HUES6 (cell line): ENCODE measurements at regions not wholly inside any gene's neighbourhood (a gene's known extent, or its start where the extent isn't known, plus 50 kb on each side); places are given as distances from the start of the nearest gene placed in this dataset.
"Not testable (repeated sequence)": the region's sequence is repeated elsewhere in the genome, so short reads cannot be mapped to it uniquely, and the experiment has no call there.

Experiments
- H3K27ac ChIP-seq: 2 replicates; pipeline ENCODE4 v1.7.0; 2013; ENCODE audit warnings: low read depth, mild to moderate bottlenecking, low read length, inconsistent platforms
- H3K27me3 ChIP-seq: 2 replicates; pipeline ENCODE4 v1.6.1; 2013; ENCODE audit warnings: low read length; ENCODE audit not compliant: control insufficient read depth, insufficient read depth
- H3K36me3 ChIP-seq: 2 replicates; pipeline ENCODE4 v1.6.1; 2013; ENCODE audit warnings: low read length; ENCODE audit not compliant: control insufficient read depth, insufficient read depth
- H3K4me1 ChIP-seq: 2 replicates; pipeline ENCODE4 v1.6.1; 2013; ENCODE audit warnings: low read length; ENCODE audit not compliant: control insufficient read depth, insufficient read depth
- H3K4me3 ChIP-seq: 2 replicates; pipeline ENCODE4 v1.5.1; 2013; ENCODE audit warnings: low read depth, low read length
- H3K9ac ChIP-seq: one replicate; pipeline ENCODE4 v1.6.1; 2013; ENCODE audit warnings: mild to moderate bottlenecking, low read length
- H3K9me3 ChIP-seq: 2 replicates; pipeline ENCODE4 v1.6.1; 2013; ENCODE audit warnings: low read depth, low read length; ENCODE audit not compliant: control insufficient read depth, insufficient read depth

DNA sequence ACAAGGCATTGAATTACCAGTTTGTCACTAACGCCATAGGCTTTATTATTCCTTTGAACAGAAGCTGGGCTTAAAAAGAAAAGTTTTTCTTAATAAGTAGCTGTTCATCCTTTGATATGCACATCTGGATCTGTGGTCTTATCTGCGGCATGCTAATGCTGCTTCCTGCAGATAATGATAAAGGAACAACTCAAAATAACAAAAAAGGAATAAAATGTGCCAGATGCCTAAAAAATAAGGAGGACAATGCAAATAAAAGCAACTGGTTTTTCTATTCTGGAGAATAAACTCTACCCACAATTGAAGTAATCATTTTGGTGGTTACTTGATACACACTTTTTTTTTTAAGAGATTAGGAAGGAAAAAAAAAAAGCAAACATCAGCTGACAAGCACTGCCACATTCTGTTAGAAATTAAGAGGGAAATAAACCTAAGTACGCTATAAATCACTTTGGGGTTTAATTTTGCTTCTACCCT, 156.8 kb upstream of the SALL4 start:
- Histone ChIP-seq H3K4me1 (peaks cover 45% of the 10 kb centered on the region), H3K9ac (no peak overlapping the region), H3K4me3 (peak overlapping the region; percentile 17; the same call in 1 of the 2 replicates), H3K27ac (peak overlapping the region; percentile 70; the same call in 1 of the 2 replicates), H3K27me3 (no peaks in the 10 kb centered on the region), H3K9me3 (no peaks in the 10 kb centered on the region), H3K36me3 (no peaks in the 10 kb centered on the region)

DNA sequence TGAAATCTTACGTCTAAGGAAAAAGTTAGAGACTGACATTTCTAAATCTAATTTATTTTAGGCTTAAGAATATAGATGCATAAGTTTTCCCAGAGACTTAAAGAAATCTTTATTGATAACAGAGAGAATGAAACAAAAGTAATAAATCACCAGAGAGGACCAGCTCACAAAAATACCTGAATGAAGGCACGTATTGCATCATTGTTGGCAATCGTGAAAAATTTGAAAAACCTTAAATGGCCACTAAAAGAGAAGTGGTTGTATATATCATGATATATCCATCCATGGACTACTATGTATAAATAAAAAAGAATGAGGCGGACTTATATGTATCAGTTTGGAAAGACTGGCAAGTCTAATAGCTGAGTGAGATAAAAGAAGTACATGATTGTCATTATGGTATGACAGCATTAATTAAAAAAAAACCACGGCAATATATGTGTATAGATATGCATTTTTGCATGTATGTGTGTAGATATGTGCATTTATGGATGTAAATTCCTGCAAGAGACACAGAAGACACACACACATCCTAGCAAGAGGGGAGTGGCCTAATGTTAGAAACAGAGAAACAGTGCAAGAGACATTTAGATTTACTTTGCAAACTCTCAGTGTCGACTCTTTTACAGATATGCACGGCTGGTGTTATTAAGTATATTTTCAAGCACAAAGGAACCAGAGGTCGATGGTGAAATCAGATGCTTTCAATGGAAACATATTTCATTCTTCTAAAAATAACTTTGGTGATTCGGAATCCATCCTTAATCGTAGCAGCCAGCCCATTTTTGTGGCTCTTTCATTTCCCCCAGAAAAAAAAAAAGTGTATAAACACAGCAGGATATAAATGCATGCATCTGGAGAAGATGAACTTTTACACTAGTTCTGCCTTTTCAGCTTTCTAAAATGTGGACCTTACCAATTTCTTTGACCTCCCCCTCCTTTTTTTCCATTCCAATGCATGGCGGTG, 156.1 kb upstream of the SALL4 start:
- H3K9me3 ChIP-seq, result no peaks in the 10 kb centered on the region
- H3K36me3 ChIP-seq, result no peaks in the 10 kb centered on the region
- peak overlapping the region; percentile 29 for H3K9ac ChIP-seq
- peak overlapping the region; percentile 70; the same call in 1 of the 2 replicates for H3K27ac ChIP-seq
- H3K4me3 ChIP-seq, result peak overlapping the region; percentile 17; the same call in 1 of the 2 replicates
- no peaks in the 10 kb centered on the region for H3K27me3 ChIP-seq
- H3K4me1 ChIP-seq, result peaks cover 49% of the 10 kb centered on the region

DNA sequence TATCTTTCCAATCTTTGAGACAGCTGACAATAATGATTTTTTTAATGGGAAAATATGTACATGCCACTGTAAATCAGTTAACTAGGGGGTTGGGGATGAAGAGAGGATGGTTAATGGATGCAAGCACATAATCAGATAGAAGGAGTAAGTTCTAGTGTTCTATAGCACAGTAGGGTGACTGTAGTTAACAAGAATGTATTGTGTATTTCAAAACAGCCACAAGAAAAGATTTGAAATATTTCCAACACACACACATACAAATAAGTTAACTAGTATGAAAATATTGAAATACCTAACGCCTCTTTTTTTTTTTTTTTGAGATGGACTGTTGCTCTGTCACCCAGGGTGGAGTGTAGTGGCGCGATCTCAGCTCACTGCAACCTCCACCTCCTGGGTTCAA, 153.4 kb upstream of the SALL4 start:
- Histone ChIP-seq H3K4me1 (peaks cover 33% of the 10 kb centered on the region), H3K4me3 (no peak overlapping the region), H3K27me3 (no peaks in the 10 kb centered on the region), H3K9ac (no peak overlapping the region), H3K9me3 (no peaks in the 10 kb centered on the region), H3K27ac (no peak overlapping the region), H3K36me3 (no peaks in the 10 kb centered on the region)

DNA sequence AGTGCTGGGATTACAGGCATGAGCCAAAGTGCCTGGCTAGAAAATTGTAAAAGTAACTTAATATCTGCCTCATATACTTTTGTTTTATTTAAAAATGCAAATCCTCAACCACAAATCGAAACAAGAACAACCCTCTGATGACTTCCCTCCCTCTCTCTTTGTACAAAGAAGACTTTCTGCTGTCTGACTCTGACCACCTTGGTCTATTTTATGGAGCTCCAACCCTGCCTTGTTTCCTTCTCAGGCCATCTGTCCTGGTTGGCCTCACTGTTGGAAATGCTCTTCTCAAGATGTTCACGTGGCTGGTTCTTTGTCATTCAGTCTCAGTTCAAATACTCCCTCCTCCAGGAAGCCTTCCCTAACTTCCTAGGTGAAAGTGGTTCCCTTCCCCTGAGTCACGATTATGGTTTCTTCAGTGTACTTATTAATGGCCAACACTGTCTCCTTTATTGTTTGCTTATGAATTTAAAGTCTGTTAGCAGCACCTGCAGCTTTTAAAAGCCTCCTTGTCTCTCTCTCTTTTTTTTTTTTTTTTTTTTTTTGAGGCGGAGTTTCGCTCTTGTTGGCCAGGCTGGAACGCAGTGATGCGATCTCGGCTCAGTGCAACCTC, 151.5 kb upstream of the SALL4 start:
- Histone ChIP-seq H3K27me3 (no peaks in the 10 kb centered on the region), H3K4me3 (no peak overlapping the region), H3K9me3 (no peaks in the 10 kb centered on the region), H3K36me3 (no peaks in the 10 kb centered on the region), H3K27ac (0 out of 2 replicates have a peak overlapping the region, but pooled peaks have one; percentile 22), H3K9ac (no peak overlapping the region), H3K4me1 (peaks cover 22% of the 10 kb centered on the region)

DNA sequence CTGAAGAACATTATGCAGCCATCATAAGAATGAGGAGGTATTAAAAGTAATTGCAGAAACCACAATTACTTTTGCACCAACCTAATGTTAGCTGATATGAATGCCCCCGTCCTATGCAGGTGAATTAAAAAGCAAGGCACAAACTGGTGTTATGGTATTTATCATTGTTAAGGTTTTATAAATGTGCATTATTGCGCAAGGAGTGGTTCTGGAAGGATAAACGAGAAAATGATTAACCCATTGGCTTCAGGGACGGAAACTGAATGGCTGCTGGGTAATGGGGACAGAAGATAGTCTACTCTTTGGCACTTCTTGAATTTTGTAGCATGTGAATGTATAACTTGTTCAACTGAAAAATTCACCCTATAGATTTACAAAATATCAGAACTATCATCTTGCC, 148.6 kb upstream of the SALL4 start:
- Histone ChIP-seq H3K36me3 (no peaks in the 10 kb centered on the region), H3K27me3 (no peaks in the 10 kb centered on the region), H3K4me3 (no peak overlapping the region), H3K9ac (no peak overlapping the region), H3K9me3 (no peaks in the 10 kb centered on the region), H3K27ac (no peak overlapping the region), H3K4me1 (peaks cover 12% of the 10 kb centered on the region)

DNA sequence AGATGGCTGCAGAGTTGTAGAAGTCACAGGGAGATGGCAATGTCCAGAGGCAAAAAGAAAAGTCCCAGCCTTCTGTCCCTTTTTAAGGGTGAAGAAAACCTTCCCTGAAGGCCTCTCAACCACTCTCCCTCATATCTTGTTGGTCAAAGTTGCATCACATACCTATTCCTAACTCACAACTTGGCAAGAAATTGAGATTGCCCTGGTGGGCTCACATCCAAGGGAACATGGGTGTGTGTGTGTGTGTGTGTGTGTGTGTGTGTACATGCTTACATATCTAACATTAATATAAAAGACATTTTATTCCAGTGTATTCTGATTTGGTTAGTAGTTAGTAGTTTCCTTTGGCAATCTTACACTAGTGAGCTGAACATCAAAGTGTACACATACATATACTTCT, 144.3 kb upstream of the SALL4 start:
- no peak overlapping the region for H3K9ac ChIP-seq
- no peaks in the 10 kb centered on the region for H3K9me3 ChIP-seq
- no peak overlapping the region for H3K4me3 ChIP-seq
- H3K36me3 ChIP-seq, result no peaks in the 10 kb centered on the region
- peaks cover 8% of the 10 kb centered on the region for H3K4me1 ChIP-seq
- no peak overlapping the region for H3K27ac ChIP-seq
- no peaks in the 10 kb centered on the region for H3K27me3 ChIP-seq

DNA sequence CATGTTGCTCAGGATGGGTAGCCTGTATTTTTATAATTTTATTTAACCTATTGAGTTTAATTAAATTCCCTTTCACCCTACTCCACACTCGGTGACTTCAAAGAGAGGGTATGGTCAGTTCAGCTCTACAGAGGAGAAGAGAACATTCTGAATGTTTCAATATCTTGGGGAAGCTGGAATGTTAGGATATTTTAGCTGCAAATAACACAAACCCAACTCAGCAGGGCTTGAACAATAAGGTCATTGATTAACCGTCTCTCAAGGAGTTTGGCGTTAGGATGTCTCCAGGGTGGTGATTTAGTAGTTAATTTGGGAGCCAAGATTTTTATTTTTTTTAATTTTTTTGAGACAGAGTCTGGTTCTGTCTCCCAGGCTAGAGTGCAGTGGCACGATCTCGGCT, 143.6 kb upstream of the SALL4 start:
- Histone ChIP-seq H3K9ac (no peak overlapping the region), H3K27me3 (no peaks in the 10 kb centered on the region), H3K27ac (no peak overlapping the region), H3K36me3 (no peaks in the 10 kb centered on the region), H3K4me1 (peaks cover 8% of the 10 kb centered on the region), H3K4me3 (no peak overlapping the region), H3K9me3 (no peaks in the 10 kb centered on the region)

DNA sequence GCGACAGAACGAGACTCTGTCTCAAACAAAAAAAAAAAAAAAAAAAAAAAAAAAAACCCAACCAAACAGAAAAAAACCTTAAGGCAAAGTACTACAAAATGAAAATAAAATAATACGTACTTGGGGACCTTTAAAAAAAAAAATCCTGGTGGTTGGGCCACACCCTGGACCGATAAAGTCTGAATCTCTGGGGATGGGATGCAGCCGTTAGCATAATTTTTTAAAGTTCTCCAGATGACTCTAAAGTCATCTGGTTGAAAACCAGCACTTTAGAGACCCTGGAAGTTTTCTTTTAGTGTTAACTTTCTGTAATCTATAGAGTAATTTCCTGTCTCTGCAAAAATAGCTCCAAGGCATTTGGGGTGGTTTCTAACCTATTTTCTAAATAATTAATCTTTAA, 142.9 kb upstream of the SALL4 start:
- no peaks in the 10 kb centered on the region for H3K27me3 ChIP-seq

DNA sequence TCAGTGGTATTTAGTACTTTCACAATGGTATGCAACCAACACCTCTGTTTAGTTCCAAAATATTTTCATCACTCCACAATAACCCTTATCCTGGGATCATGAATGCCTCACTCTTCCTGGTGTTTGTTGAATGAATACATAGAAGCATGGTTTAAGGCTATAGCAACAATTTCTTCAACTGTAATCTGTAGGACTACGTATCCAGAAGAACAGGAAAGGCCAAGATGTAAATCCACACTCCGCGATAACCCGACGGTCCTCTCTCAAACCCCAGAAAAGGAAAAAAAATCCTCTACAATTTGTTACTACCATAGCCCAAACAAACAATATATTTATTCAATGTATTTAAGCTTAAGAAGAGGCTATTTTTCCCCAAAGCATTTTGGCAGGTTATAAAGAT, 141.4 kb upstream of the SALL4 start:
- Histone ChIP-seq H3K27ac (no peak overlapping the region), H3K4me3 (no peak overlapping the region), H3K4me1 (peaks cover under 1% of the 10 kb centered on the region), H3K27me3 (no peaks in the 10 kb centered on the region), H3K36me3 (no peaks in the 10 kb centered on the region), H3K9me3 (0 out of 2 replicates have a peak, but pooled peaks cover 2% of the 10 kb centered on the region), H3K9ac (no peak overlapping the region)

More for the DNA sequence above, 142.9 kb upstream of the SALL4 start:
- Histone ChIP-seq H3K36me3 (no peaks in the 10 kb centered on the region), H3K27ac (no peak overlapping the region), H3K9me3 (no peaks in the 10 kb centered on the region), H3K9ac (no peak overlapping the region), H3K4me3 (no peak overlapping the region), H3K4me1 (peaks cover 8% of the 10 kb centered on the region)

DNA sequence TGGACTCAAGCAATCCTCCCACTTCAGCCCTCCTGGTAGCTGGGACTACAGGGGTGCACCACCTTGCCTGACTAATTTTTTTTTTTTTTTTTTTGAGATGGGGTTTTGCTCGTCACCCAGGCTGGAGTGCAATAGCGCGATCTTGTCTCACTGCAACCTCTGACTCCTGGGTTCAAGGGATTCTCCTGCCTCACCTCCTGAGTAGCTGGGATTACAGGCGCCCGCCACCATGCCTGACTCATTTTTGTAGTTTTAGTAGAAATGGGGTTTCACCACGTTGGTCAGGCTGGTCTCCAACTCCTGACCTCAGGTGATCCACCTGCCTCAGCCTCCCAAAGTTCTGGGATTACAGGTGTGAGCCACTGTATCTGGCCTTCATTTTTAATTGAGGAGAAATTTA, 141.0 kb upstream of the SALL4 start:
- not testable (repeated sequence) for H3K9me3 ChIP-seq, H3K9ac ChIP-seq, H3K4me1 ChIP-seq, H3K27ac ChIP-seq, H3K36me3 ChIP-seq, H3K4me3 ChIP-seq, H3K27me3 ChIP-seq

DNA sequence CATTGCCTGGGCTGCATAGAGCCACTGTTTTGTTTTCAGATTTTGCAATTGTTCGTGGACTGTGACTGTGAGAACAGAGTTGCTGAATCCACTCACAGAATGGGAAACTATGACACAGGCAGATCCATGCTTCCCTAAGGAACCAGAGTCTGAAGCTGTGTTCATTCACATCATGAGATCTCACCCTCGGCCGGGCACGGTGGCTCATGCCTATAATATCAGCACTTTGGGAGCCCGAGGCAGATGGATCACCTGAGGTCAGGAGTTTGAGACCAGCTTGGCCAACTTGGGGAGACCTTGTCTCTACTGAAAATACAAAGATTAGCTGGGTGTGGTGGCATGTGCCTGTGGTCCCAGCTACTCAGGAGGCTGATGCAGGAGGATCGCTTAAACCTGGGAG, 139.2 kb upstream of the SALL4 start:
- H3K9me3 ChIP-seq, result 0 out of 2 replicates have a peak, but pooled peaks cover 2% of the 10 kb centered on the region
- H3K27ac ChIP-seq, result no peak overlapping the region
- H3K27me3 ChIP-seq, result no peaks in the 10 kb centered on the region
- H3K9ac ChIP-seq, result no peak overlapping the region
- no peak overlapping the region for H3K4me3 ChIP-seq
- no peaks in the 10 kb centered on the region for H3K36me3 ChIP-seq
- H3K4me1 ChIP-seq, result no peaks in the 10 kb centered on the region
